ENCODE measurements at regions not wholly inside any gene's neighbourhood (a gene's known extent, or its start where the extent isn't known, plus 50 kb on each side); places are given as distances from the start of the nearest gene placed in this dataset.

- no peak for DNase-seq (ENCODE audit: low read depth in 3 of 3)
These were observed 59.8 kb downstream of the SOX11 start for GRCh38 chr2:5751873-5752482.

- DNase-seq (ENCODE audit: low read depth in 3 of 3): no peak
These were observed 64.1 kb downstream of the SOX11 start for GRCh38 chr2:5756272-5756671.

- DNase-seq (ENCODE audit: low read depth in 3 of 3): no peak
These were observed 66.2 kb downstream of the SOX11 start for GRCh38 chr2:5758346-5758745.

GRCh38 chr2:5759949-5760348, 67.8 kb downstream of the SOX11 start:
- no peak for DNase-seq (ENCODE audit: low read depth in 3 of 3)

- DNase-seq (ENCODE audit: low read depth in 3 of 3): no peak
These were observed 71.3 kb downstream of the SOX11 start for GRCh38 chr2:5763531-5763930.

GRCh38 chr2:5764041-5764440, 71.9 kb downstream of the SOX11 start:
- no peak for DNase-seq (ENCODE audit: low read depth in 3 of 3)

- no peak for DNase-seq (ENCODE audit: low read depth in 3 of 3)
These were observed 73.9 kb downstream of the SOX11 start for GRCh38 chr2:5766056-5766455.

GRCh38 chr2:5766561-5766960, 74.4 kb downstream of the SOX11 start:
- no peak for DNase-seq (ENCODE audit: low read depth in 3 of 3)

GRCh38 chr2:5777131-5777535, 84.9 kb downstream of the SOX11 start:
- no peak for DNase-seq (ENCODE audit: low read depth in 3 of 3)

- no peak for DNase-seq (ENCODE audit: low read depth in 3 of 3)
These were observed 89.5 kb downstream of the SOX11 start for GRCh38 chr2:5781679-5782078.

- DNase-seq (ENCODE audit: low read depth in 3 of 3): no peak
These were observed 89.9 kb downstream of the SOX11 start for GRCh38 chr2:5782103-5782502.

GRCh38 chr2:5788447-5788846, 96.3 kb downstream of the SOX11 start:
- no peak for DNase-seq (ENCODE audit: low read depth in 3 of 3)

- DNase-seq (ENCODE audit: low read depth in 3 of 3): no peak
These were observed 99.2 kb downstream of the SOX11 start for GRCh38 chr2:5791371-5791770.

GRCh38 chr2:5794012-5794411, 101.8 kb downstream of the SOX11 start:
- no peak for DNase-seq (ENCODE audit: low read depth in 3 of 3)

- no peak for DNase-seq (ENCODE audit: low read depth in 3 of 3)
These were observed 105.9 kb downstream of the SOX11 start for GRCh38 chr2:5798084-5798483.

GRCh38 chr2:5799348-5799747, 107.2 kb downstream of the SOX11 start:
- no peak for DNase-seq (ENCODE audit: low read depth in 3 of 3)

GRCh38 chr2:5803547-5803946, 111.4 kb downstream of the SOX11 start:
- no peak for DNase-seq (ENCODE audit: low read depth in 3 of 3)

- no peak for DNase-seq (ENCODE audit: low read depth in 3 of 3)
These were observed 126.9 kb downstream of the SOX11 start for GRCh38 chr2:5818961-5819600.

- DNase-seq (ENCODE audit: low read depth in 3 of 3): no peak
These were observed 131.9 kb downstream of the SOX11 start for GRCh38 chr2:5824126-5824525.

- no peak for DNase-seq (ENCODE audit: low read depth in 3 of 3)
These were observed 133.5 kb downstream of the SOX11 start for GRCh38 chr2:5825686-5826085.

GRCh38 chr2:5826979-5827655, 134.9 kb downstream of the SOX11 start:
- DNase-seq (ENCODE audit: low read depth in 3 of 3): no peak

- no peak for DNase-seq (ENCODE audit: low read depth in 3 of 3)
These were observed 142.3 kb downstream of the SOX11 start for GRCh38 chr2:5834501-5834900.

GRCh38 chr2:5839550-5839949, 147.4 kb downstream of the SOX11 start:
- DNase-seq (ENCODE audit: low read depth in 3 of 3): no peak

All from stimulated activated CD4-positive, alpha-beta T cell treated with anti-CD3 and anti-CD28 coated beads, TNF-alpha, amount 100 ng/mL, for 48 hours (primary cell).